SHP77 treated with DMSO at 0.1 percent for 48 hours (cell line): ENCODE measurements at regions not wholly inside any gene's neighbourhood (a gene's known extent, or its start where the extent isn't known, plus 50 kb on each side); places are given as distances from the start of the nearest gene placed in this dataset.

Source experiments
- DNase-seq: peaks from one replicate; lab custom pipeline; 2025; lab: John Stamatoyannopoulos, UW

- DNase-seq = no peak
Observed at GRCh38 chr22:47568700-47569099, 806.2 kb downstream of the TBC1D22A start.

GRCh38 chr22:47567126-47568090, 805.0 kb downstream of the TBC1D22A start:
- DNase-seq = no peak

GRCh38 chr22:47566491-47566890, 804.0 kb downstream of the TBC1D22A start:
- DNase-seq = no peak

- DNase-seq = no peak
Observed at GRCh38 chr22:47565607-47566006, 803.2 kb downstream of the TBC1D22A start.

GRCh38 chr22:47564651-47565434, 802.4 kb downstream of the TBC1D22A start:
- DNase-seq = peak; percentile 78

- DNase-seq = no peak
Observed at GRCh38 chr22:47564158-47564450, 801.7 kb downstream of the TBC1D22A start.

- DNase-seq = no peak
Observed at GRCh38 chr22:47563406-47564157, 801.1 kb downstream of the TBC1D22A start.

- DNase-seq = no peak
Observed at GRCh38 chr22:47561766-47562165, 799.3 kb downstream of the TBC1D22A start.

GRCh38 chr22:47561115-47561675, 798.7 kb downstream of the TBC1D22A start:
- DNase-seq = no peak

GRCh38 chr22:47558828-47559700, 796.6 kb downstream of the TBC1D22A start:
- DNase-seq = no peak

GRCh38 chr22:47556473-47556872, 794.0 kb downstream of the TBC1D22A start:
- DNase-seq = no peak

- DNase-seq = no peak
Observed at GRCh38 chr22:47553436-47553835, 791.0 kb downstream of the TBC1D22A start.

GRCh38 chr22:47552541-47553205, 790.2 kb downstream of the TBC1D22A start:
- no peak for DNase-seq

GRCh38 chr22:47552024-47552423, 789.6 kb downstream of the TBC1D22A start:
- DNase-seq = no peak

- DNase-seq = no peak
Observed at GRCh38 chr22:47551431-47551775, 789.0 kb downstream of the TBC1D22A start.

GRCh38 chr22:47550524-47551430, 788.3 kb downstream of the TBC1D22A start:
- DNase-seq = no peak

- DNase-seq = no peak
Observed at GRCh38 chr22:47549741-47550340, 787.4 kb downstream of the TBC1D22A start.

- DNase-seq = no peak
Observed at GRCh38 chr22:47548953-47549740, 786.7 kb downstream of the TBC1D22A start.
